Thyroid gland (tissue), 4 donors: ENCODE measurements at regions not wholly inside any gene's neighbourhood (a gene's known extent, or its start where the extent isn't known, plus 50 kb on each side); places are given as distances from the start of the nearest gene placed in this dataset.

ENCODE experiments used
- POLR2A ChIP-seq, 2 donors: fragments of 450-650 bp; IDR thresholded peaks; one replicate each; pipeline ENCODE4 v1.6.1; 2017; ENCODE audit warnings: antibody characterized with exemption in 2 of 2, mild to moderate bottlenecking in 2 of 2, moderate library complexity in 1 of 2
- TF ChIP-seq, protein P1 (sequence below), 6 experiments: fragments of 200-600 bp in 3 of 6; fragments of 450-650 bp in 3 of 6; sonication (generic) in 3 of 6; IDR thresholded peaks; one replicate each; pipeline ENCODE4 v1.5.1; 2016 to 2019; ENCODE audit warnings: antibody characterized with exemption in 6 of 6, mild to moderate bottlenecking in 2 of 6, inconsistent platforms in 1 of 6, moderate library complexity in 1 of 6

DNA sequence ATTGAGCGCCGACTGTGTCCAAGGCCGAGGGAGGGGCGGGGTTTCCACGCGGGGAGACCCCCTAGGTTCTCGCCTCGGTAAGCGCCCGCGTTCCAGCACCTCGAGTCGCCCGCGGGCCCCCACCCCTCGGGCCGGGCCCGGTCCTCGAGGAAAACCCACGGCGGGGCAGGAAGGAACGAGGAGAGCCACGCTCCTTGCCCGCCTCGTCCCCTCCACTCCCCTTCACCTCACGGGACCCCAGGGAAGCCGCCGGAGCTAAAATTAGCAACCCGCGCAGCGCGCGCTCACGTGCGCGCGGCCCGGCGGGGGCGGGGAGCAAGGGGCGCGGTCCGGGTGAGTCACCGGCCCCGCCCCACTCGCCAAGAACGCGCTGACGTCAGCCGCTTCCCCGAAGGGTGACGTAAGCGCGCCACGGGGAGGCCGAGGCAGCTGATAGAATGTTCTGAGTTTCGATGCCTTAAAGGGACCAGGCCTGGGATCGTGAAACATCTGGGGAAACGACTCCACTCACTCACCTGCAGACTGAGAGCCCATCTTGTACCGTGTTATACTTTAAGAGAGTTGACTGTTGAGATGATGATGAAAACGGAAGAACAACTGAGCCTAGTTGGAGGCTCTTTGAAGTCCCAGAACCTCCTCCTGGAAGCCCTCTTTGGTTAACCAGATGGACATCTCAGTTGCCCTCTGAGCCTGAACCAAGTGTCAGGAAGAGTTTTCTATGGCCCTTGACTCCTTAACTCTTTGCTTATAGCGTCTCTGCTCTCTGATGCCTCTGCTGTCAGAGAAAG is 49.7 kb upstream of the ATF3 start:
- peak; percentile 54 to 95 for TF ChIP-seq POLR2A (IDR thresholded peaks at IDR 0.05)
- TF ChIP-seq, protein P1, sequence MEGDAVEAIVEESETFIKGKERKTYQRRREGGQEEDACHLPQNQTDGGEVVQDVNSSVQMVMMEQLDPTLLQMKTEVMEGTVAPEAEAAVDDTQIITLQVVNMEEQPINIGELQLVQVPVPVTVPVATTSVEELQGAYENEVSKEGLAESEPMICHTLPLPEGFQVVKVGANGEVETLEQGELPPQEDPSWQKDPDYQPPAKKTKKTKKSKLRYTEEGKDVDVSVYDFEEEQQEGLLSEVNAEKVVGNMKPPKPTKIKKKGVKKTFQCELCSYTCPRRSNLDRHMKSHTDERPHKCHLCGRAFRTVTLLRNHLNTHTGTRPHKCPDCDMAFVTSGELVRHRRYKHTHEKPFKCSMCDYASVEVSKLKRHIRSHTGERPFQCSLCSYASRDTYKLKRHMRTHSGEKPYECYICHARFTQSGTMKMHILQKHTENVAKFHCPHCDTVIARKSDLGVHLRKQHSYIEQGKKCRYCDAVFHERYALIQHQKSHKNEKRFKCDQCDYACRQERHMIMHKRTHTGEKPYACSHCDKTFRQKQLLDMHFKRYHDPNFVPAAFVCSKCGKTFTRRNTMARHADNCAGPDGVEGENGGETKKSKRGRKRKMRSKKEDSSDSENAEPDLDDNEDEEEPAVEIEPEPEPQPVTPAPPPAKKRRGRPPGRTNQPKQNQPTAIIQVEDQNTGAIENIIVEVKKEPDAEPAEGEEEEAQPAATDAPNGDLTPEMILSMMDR (IDR thresholded peaks at IDR 0.05), result no peak
